Colonic mucosa (tissue), 4 donors: ENCODE measurements at regions not wholly inside any gene's neighbourhood (a gene's known extent, or its start where the extent isn't known, plus 50 kb on each side); places are given as distances from the start of the nearest gene placed in this dataset.

ENCODE experiments used
- DNase-seq: peaks from one replicate; pipeline ENCODE4 v3.0.0-alpha.2; 2020
- H3K27ac ChIP-seq: fragments of 200-600 bp; one replicate; pipeline ENCODE4 v1.8.0; 2021
- H3K27me3 ChIP-seq: fragments of 200-600 bp; one replicate; pipeline ENCODE4 v1.8.0; 2021
- H3K36me3 ChIP-seq: fragments of 200-600 bp; one replicate; pipeline ENCODE4 v1.8.0; 2021
- H3K4me1 ChIP-seq: fragments of 200-600 bp; one replicate; pipeline ENCODE4 v1.8.0; 2021; ENCODE audit warnings: mild to moderate bottlenecking
- H3K4me3 ChIP-seq: fragments of 200-600 bp; one replicate; pipeline ENCODE4 v1.8.0; 2021
- H3K9ac ChIP-seq, 2 donors: one replicate each; pipeline ENCODE4 v1.7.0; 2013; ENCODE audit warnings: control low read depth in 2 of 2, low read depth in 2 of 2, low read length in 2 of 2
- H3K9me3 ChIP-seq: fragments of 200-600 bp; one replicate; pipeline ENCODE4 v1.8.0; 2021
- intact Hi-C: fragments of 100-400 bp; cut with DNase I; formaldehyde crosslinking; loops from one replicate; pipeline ENCODE4 v1.14.1; 2022
- TF ChIP-seq, protein P1 (sequence below): fragments of 200-600 bp; IDR thresholded peaks from one replicate; pipeline ENCODE4 v1.8.0; 2022; ENCODE audit warnings: antibody characterized with exemption, mild to moderate bottlenecking
- donor health status: healthy.
- donor health status: DM: no; HTN: no; CAD: no.
- donor health status: DM: no; HTN: no; CAD: no.

GRCh38 chr5:166881802-166882201, 1409.6 kb upstream of the WWC1 start:
- Histone ChIP-seq H3K36me3 (no peaks in the 10 kb centered on the region), H3K9ac (no peak overlapping the region), H3K27me3 (no peaks in the 10 kb centered on the region), H3K4me3 (no peak overlapping the region), H3K9me3 (no peaks in the 10 kb centered on the region), H3K4me1 (no peaks in the 10 kb centered on the region), H3K27ac (no peak overlapping the region)
- intact Hi-C loops, result no loop called here
- no peak for DNase-seq
- TF ChIP-seq, protein P1, sequence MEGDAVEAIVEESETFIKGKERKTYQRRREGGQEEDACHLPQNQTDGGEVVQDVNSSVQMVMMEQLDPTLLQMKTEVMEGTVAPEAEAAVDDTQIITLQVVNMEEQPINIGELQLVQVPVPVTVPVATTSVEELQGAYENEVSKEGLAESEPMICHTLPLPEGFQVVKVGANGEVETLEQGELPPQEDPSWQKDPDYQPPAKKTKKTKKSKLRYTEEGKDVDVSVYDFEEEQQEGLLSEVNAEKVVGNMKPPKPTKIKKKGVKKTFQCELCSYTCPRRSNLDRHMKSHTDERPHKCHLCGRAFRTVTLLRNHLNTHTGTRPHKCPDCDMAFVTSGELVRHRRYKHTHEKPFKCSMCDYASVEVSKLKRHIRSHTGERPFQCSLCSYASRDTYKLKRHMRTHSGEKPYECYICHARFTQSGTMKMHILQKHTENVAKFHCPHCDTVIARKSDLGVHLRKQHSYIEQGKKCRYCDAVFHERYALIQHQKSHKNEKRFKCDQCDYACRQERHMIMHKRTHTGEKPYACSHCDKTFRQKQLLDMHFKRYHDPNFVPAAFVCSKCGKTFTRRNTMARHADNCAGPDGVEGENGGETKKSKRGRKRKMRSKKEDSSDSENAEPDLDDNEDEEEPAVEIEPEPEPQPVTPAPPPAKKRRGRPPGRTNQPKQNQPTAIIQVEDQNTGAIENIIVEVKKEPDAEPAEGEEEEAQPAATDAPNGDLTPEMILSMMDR, result no peak

DNA sequence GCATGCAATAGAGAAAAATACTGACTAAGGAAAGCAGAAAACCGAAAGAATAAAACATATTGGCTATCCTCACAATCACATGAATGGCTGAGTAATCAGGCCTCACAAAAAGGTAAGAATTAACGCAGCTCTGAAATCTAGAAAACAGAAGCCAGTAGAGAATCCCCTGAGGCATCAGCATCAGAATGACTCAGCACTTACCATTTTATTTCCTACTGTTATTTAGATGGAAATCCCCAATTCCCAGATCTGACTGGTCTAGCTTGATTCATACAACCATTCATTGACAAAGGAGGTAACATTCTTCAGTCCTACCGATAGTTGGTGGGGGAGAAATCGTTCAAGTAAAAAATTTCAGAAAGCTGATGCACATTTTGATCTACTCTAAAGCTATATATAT, 1408.4 kb upstream of the WWC1 start:
- H3K36me3 ChIP-seq, result no peaks in the 10 kb centered on the region
- H3K27ac ChIP-seq, result no peak overlapping the region
- H3K4me1 ChIP-seq, result no peaks in the 10 kb centered on the region
- intact Hi-C loops, result no loop called here
- no peaks in the 10 kb centered on the region for H3K27me3 ChIP-seq
- H3K9me3 ChIP-seq, result no peaks in the 10 kb centered on the region
- H3K9ac ChIP-seq, result no peak overlapping the region
- no peak overlapping the region for H3K4me3 ChIP-seq
- no peak for DNase-seq
- TF ChIP-seq, protein P1, result no peak

DNA sequence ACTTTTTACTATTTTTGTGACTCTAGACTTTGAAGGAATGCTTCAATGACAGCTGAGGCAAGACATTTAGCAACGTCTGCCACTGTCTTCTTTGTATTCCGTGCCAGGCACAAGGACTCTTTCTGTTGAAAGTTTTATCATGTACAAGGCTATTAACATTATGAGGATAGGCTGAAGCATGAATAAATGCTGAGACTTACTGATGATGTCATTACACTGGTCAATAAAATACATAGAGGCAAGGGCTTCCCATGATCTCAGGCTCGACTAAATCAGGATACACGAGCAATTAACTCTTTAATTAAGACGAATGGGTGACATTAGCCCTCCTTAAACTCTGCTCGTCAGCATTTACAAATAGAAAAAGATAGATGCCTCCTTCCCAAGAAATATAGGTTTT, 1393.3 kb upstream of the WWC1 start:
- H3K4me3 ChIP-seq, result no peak overlapping the region

GRCh38 chr5:166899343-166899742, 1392.1 kb upstream of the WWC1 start:
- Histone ChIP-seq H3K27ac (no peak overlapping the region), H3K36me3 (no peaks in the 10 kb centered on the region), H3K27me3 (no peaks in the 10 kb centered on the region), H3K9me3 (no peaks in the 10 kb centered on the region), H3K9ac (no peak overlapping the region), H3K4me3 (no peak overlapping the region), H3K4me1 (no peaks in the 10 kb centered on the region)
- DNase-seq, result no peak
- TF ChIP-seq, protein P1, result no peak
- intact Hi-C loops, result no loop called here

More for the DNA sequence above, 1393.3 kb upstream of the WWC1 start:
- no peak for DNase-seq
- Histone ChIP-seq H3K9ac (no peak overlapping the region), H3K36me3 (no peaks in the 10 kb centered on the region), H3K27ac (no peak overlapping the region), H3K27me3 (no peaks in the 10 kb centered on the region), H3K4me1 (no peaks in the 10 kb centered on the region), H3K9me3 (no peaks in the 10 kb centered on the region)
- TF ChIP-seq, protein P1, result no peak
- intact Hi-C loops, result no loop called here

DNA sequence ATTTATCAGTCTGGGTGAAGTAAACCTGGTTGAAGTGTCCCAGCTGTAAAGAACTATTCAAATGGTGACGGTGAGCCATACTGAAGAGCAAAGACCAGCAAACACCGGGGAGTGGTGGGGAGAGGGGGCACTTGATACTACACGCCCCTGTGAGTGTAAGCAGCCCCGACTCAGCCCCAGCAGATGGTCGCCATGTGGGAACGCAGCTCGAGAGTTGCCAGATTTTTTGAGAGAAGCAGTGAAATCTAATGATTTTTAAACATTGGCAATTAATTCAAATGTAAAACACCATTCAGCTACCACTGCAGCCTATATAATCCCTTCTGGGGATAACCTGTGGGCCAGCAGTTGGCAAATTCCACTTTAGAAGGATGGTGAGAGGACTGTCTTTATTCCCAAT, 1386.9 kb upstream of the WWC1 start:
- Histone ChIP-seq H3K4me1 (no peaks in the 10 kb centered on the region), H3K9me3 (no peaks in the 10 kb centered on the region), H3K27ac (no peak overlapping the region), H3K4me3 (no peak overlapping the region), H3K27me3 (no peaks in the 10 kb centered on the region), H3K36me3 (no peaks in the 10 kb centered on the region), H3K9ac (no peak overlapping the region)
- DNase-seq, result no peak
- TF ChIP-seq, protein P1, result no peak
- intact Hi-C loops, result no loop called here
